ENCODE measurements at regions not wholly inside any gene's neighbourhood (a gene's known extent, or its start where the extent isn't known, plus 50 kb on each side); places are given as distances from the start of the nearest gene placed in this dataset.

DNA sequence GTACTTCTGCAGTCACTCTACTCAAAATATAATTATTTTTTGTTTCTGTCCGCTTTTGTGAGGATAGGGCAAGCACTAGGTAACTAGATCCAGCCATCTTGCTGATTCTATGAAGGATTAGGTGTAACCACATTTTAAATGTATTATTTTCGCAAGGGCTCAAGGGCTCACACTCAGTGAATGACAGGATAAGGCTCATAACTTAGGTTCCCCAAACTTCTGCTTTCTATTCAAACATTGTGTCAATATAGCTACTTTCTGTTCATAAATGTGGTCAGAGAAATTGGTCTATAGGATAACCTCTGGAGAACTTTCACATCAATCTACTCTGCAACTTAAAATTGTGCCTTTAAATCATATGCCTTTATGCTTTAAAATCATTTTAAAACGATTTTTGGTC lies 1141.2 kb downstream of the SORCS1 start:
- DNase-seq (no peak), ATAC-seq (ENCODE audit: low read depth) (no peak)
- Histone ChIP-seq H3K27ac (ENCODE audit: insufficient read depth, low read length) (no peak overlapping the region), H3K4me2 (ENCODE audit: low read depth, low read length) (no peak overlapping the region), H3K27me3 (ENCODE audit: control insufficient read depth, insufficient read depth, low read length) (no peaks in the 10 kb centered on the region), H3K4me1 (ENCODE audit: control insufficient read depth, insufficient read depth, low read length) (no peaks in the 10 kb centered on the region), H4K91ac (ENCODE audit: insufficient read depth, low read depth, low read length) (no peak overlapping the region), H3K4me3 (ENCODE audit: insufficient read depth, low read depth, low read length) (no peak overlapping the region), H4K20me1 (ENCODE audit: insufficient read depth, low read length) (no peaks in the 10 kb centered on the region), H2BK120ac (ENCODE audit: low read depth, low read length) (no peak overlapping the region), H3K56ac (ENCODE audit: extremely low read depth, insufficient read depth, low read length) (no peak overlapping the region), H3K23ac (ENCODE audit: low read depth, low read length) (no peak overlapping the region), H3K18ac (ENCODE audit: low read depth, low read length) (no peak overlapping the region), H3K36me3 (ENCODE audit: control insufficient read depth, insufficient read depth, low read length) (no peaks in the 10 kb centered on the region), H2AK5ac (ENCODE audit: low read depth, low read length) (no peak overlapping the region), H4K8ac (ENCODE audit: low read depth in 2 of 2, low read length in 2 of 2) (no peak overlapping the region), H2BK20ac (ENCODE audit: low read depth, low read length) (no peak overlapping the region), H2BK5ac (ENCODE audit: low read depth, low read length, poor library complexity, severe bottlenecking) (no peak overlapping the region), H3K79me1 (ENCODE audit: low read depth in 1 of 2, low read length in 2 of 2) (no peaks in the 10 kb centered on the region), H2AK9ac (replicated peaks; ENCODE audit: low read depth, low read length, poor library complexity) (no peak overlapping the region), H3K14ac (replicated peaks; ENCODE audit: low read depth, low read length) (no peak overlapping the region), H2BK15ac (ENCODE audit: low read depth, low read length) (no peak overlapping the region), H4K5ac (ENCODE audit: low read depth, low read length) (no peak overlapping the region), H3K9me3 (ENCODE audit: control insufficient read depth, insufficient read depth, low read length) (0 out of 2 replicates have a peak, but pooled peaks cover 2% of the 10 kb centered on the region), H3K9me1 (ENCODE audit: insufficient read depth, low read length) (no peaks in the 10 kb centered on the region), H3K9ac (ENCODE audit: low read depth, low read length) (no peak overlapping the region), H3K4ac (ENCODE audit: low read depth, low read length) (no peak overlapping the region), H2AFZ (replicated peaks; ENCODE audit: low read length, poor library complexity) (no peak overlapping the region)
- 0% methylated on average over 1 of the region's 3 CpGs; no CpG with 5 or more reads in 1 of the 2 experiments for WGBS, 2 experiments (ENCODE audit: extremely low coverage in 2 of 2, insufficient read length in 1 of 2)
- in situ Hi-C loops (cut with MboI; ENCODE audit: low sequenced_read_pairs) (no loop called here), dilution Hi-C loops (cut with HindIII; ENCODE audit: low sequenced_read_pairs, unreplicated experiment) (no loop called here), intact Hi-C loops (cut with micrococcal nuclease) (no loop called here)
- TF ChIP-seq CEBPB (IDR thresholded peaks at IDR 0.05; ENCODE audit: low read depth, low read length) (no peak), MAZ (IDR thresholded peaks at IDR 0.05; ENCODE audit: borderline replicate concordance, low read depth, low read length) (no peak), RCOR1 (IDR thresholded peaks at IDR 0.05; ENCODE audit: insufficient replicate concordance, low read length) (no peak), RAD21 (IDR thresholded peaks at IDR 0.05; ENCODE audit: low read length) (no peak), MAFK (IDR thresholded peaks at IDR 0.05; ENCODE audit: low read depth, low read length) (no peak), BHLHE40 (IDR thresholded peaks at IDR 0.05; ENCODE audit: low read depth, low read length) (no peak), CHD1 (IDR thresholded peaks at IDR 0.05; ENCODE audit: low read depth, low read length) (no peak), NFE2L2 (IDR thresholded peaks at IDR 0.05; ENCODE audit: low read depth, low read length) (no peak), MXI1 (IDR thresholded peaks at IDR 0.05; ENCODE audit: borderline replicate concordance, low read depth, low read length) (no peak), RFX5 (IDR thresholded peaks at IDR 0.05; ENCODE audit: low read depth, low read length) (no peak), SMC3 (IDR thresholded peaks at IDR 0.05; ENCODE audit: low read depth, low read length) (no peak)
- TF ChIP-seq, protein P1, sequence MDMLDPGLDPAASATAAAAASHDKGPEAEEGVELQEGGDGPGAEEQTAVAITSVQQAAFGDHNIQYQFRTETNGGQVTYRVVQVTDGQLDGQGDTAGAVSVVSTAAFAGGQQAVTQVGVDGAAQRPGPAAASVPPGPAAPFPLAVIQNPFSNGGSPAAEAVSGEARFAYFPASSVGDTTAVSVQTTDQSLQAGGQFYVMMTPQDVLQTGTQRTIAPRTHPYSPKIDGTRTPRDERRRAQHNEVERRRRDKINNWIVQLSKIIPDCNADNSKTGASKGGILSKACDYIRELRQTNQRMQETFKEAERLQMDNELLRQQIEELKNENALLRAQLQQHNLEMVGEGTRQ (IDR thresholded peaks at IDR 0.05; ENCODE audit: low read depth, low read length) = no peak
- TF ChIP-seq, protein P2, sequence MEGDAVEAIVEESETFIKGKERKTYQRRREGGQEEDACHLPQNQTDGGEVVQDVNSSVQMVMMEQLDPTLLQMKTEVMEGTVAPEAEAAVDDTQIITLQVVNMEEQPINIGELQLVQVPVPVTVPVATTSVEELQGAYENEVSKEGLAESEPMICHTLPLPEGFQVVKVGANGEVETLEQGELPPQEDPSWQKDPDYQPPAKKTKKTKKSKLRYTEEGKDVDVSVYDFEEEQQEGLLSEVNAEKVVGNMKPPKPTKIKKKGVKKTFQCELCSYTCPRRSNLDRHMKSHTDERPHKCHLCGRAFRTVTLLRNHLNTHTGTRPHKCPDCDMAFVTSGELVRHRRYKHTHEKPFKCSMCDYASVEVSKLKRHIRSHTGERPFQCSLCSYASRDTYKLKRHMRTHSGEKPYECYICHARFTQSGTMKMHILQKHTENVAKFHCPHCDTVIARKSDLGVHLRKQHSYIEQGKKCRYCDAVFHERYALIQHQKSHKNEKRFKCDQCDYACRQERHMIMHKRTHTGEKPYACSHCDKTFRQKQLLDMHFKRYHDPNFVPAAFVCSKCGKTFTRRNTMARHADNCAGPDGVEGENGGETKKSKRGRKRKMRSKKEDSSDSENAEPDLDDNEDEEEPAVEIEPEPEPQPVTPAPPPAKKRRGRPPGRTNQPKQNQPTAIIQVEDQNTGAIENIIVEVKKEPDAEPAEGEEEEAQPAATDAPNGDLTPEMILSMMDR (conservative IDR thresholded peaks at IDR 0.05; ENCODE audit: low read depth, low read length) = no peak
- TF ChIP-seq, protein P3, sequence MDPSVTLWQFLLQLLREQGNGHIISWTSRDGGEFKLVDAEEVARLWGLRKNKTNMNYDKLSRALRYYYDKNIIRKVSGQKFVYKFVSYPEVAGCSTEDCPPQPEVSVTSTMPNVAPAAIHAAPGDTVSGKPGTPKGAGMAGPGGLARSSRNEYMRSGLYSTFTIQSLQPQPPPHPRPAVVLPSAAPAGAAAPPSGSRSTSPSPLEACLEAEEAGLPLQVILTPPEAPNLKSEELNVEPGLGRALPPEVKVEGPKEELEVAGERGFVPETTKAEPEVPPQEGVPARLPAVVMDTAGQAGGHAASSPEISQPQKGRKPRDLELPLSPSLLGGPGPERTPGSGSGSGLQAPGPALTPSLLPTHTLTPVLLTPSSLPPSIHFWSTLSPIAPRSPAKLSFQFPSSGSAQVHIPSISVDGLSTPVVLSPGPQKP (IDR thresholded peaks at IDR 0.05; ENCODE audit: borderline replicate concordance, low read depth, low read length) = no peak
- CTCF ChIA-PET = no interaction called here
- BruUV-seq (replicated peaks) = no TSS peak
- POLR2A ChIA-PET (ENCODE audit: unreplicated experiment) = no interaction called here
